ENCODE measurements at regions not wholly inside any gene's neighbourhood (a gene's known extent, or its start where the extent isn't known, plus 50 kb on each side); places are given as distances from the start of the nearest gene placed in this dataset.

- POLR2A ChIA-PET, result no interaction called here
- CTCF ChIA-PET, result no interaction called here
- no peak for TF ChIP-seq CTCF (IDR thresholded peaks at IDR 0.05; ENCODE audit: insufficient read depth, low read length, missing control alignments)
- no peak overlapping the region for H3K4me3 ChIP-seq (ENCODE audit: low read depth, low read length)
- no peak for DNase-seq (ENCODE audit: low read depth, low spot score)
Measured at GRCh38 chr7:49074538-49074937, 150.2 kb downstream of the CDC14C start.

GRCh38 chr7:49080896-49081475 is 156.6 kb downstream of the CDC14C start:
- ChIA-PET POLR2A (no interaction called here), CTCF (no interaction called here)
- no peak for TF ChIP-seq CTCF (IDR thresholded peaks at IDR 0.05; ENCODE audit: insufficient read depth, low read length, missing control alignments)
- no peak for DNase-seq (ENCODE audit: low read depth, low spot score)
- H3K4me3 ChIP-seq (ENCODE audit: low read depth, low read length), result no peak overlapping the region

GRCh38 chr7:49088017-49088416 is 163.7 kb downstream of the CDC14C start:
- CTCF ChIA-PET, result no interaction called here
- POLR2A ChIA-PET, result no interaction called here
- H3K4me3 ChIP-seq (ENCODE audit: low read depth, low read length), result no peak overlapping the region
- no peak for TF ChIP-seq CTCF (IDR thresholded peaks at IDR 0.05; ENCODE audit: insufficient read depth, low read length, missing control alignments)
- DNase-seq (ENCODE audit: low read depth, low spot score), result no peak

GRCh38 chr7:49089717-49090116 is 165.4 kb downstream of the CDC14C start:
- POLR2A ChIA-PET, result no interaction called here
- DNase-seq (ENCODE audit: low read depth, low spot score), result no peak
- TF ChIP-seq CTCF (IDR thresholded peaks at IDR 0.05; ENCODE audit: insufficient read depth, low read length, missing control alignments), result no peak
- CTCF ChIA-PET, result no interaction called here
- no peak overlapping the region for H3K4me3 ChIP-seq (ENCODE audit: low read depth, low read length)

- no peak for TF ChIP-seq CTCF (IDR thresholded peaks at IDR 0.05; ENCODE audit: insufficient read depth, low read length, missing control alignments)
- ChIA-PET POLR2A (no interaction called here), CTCF (no interaction called here)
- no peak for DNase-seq (ENCODE audit: low read depth, low spot score)
- H3K4me3 ChIP-seq (ENCODE audit: low read depth, low read length), result no peak overlapping the region
Measured at GRCh38 chr7:49091089-49091488, 166.7 kb downstream of the CDC14C start.

- CTCF ChIA-PET, result no interaction called here
- no peak overlapping the region for H3K4me3 ChIP-seq (ENCODE audit: low read depth, low read length)
- POLR2A ChIA-PET, result no interaction called here
- DNase-seq (ENCODE audit: low read depth, low spot score), result no peak
- TF ChIP-seq CTCF (IDR thresholded peaks at IDR 0.05; ENCODE audit: insufficient read depth, low read length, missing control alignments), result no peak
Measured at GRCh38 chr7:49091519-49091918, 167.2 kb downstream of the CDC14C start.
